HG02973 (cell line): ENCODE measurements at regions not wholly inside any gene's neighbourhood (a gene's known extent, or its start where the extent isn't known, plus 50 kb on each side); places are given as distances from the start of the nearest gene placed in this dataset.
"Not testable (repeated sequence)": the region's sequence is repeated elsewhere in the genome, so short reads cannot be mapped to it uniquely, and the experiment has no call there.

ENCODE experiments used
- ATAC-seq: cut with Tn5 transposase; IDR thresholded peaks from one replicate; pipeline ENCODE4 v1.9.1; 2021; ENCODE audit warnings: moderate library complexity; ENCODE audit not compliant: unreplicated experiment

DNA sequence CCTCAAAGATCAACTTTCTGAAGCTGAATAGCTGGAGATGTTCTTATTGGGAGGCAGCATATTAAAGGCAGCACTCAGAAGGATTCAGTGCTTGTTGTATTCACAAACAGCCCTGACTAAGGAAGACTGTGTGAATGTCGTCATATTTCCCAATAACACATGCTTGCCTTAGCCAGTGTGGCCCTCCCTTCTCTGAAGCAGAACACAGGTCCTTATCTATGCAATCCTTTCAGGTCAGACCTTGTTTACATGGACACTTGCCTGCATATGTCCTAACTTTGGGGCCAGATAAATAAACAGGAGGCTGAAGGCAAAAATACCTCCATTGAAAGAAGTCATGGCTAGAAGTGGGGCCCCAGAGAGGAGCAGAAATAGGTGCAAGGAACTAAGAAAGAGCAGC lies 97.2 kb downstream of the SLC4A3 start:
- ATAC-seq = no peak

DNA sequence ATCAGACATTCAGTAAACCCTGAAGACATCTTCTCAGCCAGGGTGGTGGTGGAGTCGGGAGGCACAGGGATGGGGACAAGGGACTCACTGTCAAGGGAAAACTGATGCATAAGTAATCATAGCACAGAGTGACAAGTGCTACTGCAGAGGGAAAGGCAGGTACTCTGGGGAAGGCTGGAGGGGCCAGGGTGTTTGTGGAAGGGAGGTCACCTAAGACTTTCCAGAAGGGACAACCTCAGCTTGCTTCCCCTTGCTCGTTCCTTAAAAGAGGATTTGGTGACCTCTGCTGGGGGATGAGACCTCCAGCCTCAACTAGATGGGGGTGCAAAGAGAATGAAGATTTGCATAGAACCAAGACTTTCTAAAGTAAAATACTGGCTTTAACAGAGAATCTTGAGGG lies 99.5 kb downstream of the SLC4A3 start:
- ATAC-seq = no peak

DNA sequence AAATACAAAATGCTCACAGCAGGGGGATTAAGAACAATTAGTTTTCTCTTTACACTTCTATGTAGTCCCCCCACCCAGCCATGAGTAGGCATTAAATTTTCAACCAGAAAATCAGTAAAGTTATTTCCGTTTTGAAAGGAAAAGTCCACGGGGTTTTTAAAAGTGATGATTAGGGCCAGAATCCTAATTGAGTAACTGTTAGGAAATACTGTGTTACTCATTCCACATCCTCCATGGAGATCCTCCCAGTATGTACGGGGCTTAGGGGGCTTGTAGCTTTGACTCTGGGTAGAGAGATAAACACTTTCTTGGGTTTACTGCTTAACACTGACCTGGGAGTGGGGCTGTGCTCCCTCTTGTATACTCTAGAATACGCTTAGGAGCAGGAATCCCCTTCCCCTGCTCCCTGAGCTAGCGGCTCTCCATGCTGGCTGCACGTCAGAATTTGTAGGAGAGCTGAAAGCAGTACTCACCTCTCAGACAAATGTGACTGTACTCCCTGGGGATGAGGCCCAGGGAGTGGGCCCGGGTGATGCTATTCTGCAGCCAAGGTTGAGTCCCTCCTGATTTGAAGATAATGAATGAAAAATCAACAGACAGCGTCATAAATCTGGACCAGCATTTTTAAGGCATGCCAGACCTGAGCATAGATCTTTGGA lies 100.5 kb downstream of the SLC4A3 start:
- no peak for ATAC-seq

DNA sequence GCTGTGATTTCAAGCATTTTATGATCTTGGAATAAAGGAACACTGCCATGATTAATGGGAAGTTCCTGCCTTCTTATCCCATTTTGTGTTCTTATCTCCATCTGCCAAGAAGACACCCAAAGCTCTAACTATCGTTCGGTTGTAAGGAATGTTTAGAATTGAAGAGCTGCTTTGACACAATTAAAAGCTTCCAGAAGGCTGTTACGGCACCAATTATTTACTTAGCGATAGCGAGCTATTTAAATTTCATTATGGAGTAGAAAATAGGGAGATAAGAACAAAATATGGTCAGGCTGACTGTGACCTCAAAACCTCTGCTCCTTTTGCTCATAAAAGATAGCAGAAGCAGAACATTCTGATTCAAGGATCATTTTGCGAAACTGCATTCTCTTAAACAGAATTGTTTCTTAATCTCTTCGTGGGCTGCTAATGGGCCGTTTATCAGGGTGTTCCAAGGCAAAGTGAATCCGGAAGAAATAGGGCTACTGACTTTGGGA lies 101.6 kb downstream of the SLC4A3 start:
- no peak for ATAC-seq

DNA sequence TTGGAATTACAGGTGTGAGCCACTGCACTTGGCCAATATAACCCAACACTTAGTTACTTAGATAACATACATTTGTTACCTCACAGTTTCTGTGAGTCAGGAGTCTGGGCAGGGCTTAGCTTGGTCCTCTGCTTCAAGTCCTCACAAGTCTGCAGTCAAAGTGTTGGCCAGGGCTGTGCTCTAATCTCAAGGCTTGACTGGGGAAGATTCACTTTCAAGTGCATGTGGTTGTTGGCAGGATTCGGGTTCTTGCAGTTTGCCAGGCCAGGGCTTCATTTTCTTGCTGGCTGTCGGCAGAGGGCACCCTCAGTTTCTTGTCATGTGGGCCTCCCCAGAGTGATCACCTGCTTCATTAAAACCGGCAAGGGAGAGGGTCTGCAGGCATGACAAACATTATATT lies 103.7 kb downstream of the SLC4A3 start:
- ATAC-seq = no peak

DNA sequence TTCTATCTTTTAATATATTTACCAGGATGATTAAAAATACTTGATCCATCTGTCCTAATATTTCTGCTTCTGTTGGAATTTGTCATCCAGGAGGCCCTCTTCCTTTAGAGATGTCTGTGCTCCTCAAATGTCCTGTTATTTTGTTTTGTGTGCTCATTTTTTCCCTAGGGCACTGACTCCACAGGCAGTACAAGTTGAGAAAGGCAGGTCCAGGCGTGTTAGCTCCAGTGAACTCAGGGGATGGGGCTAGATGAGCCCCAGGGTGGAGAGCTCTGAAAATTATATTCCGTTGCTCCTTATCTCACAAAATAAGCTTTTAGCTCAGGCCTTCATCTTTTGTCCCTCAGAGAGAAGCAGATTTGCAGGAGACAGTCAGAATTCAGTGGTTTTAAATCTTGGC lies 105.7 kb downstream of the SLC4A3 start:
- ATAC-seq = no peak

DNA sequence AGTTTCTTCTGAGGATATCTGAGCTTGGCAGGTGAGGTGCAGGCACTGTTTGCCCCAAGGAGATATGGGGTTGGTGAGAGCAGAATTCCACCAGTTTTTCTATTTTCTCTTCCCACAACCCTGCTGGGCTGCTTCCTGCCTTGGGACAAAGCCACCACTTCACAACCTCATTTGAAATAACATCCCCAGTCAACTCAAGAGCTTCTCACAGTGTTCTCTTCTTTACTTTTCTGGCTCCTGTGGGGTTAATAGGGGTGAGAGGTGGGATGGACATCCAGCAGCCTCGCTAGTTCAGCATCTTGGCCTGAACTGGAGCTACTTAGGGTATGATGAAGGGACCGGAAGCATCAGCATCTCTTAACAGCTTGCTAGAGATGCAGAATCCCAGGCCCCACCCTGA lies 106.3 kb downstream of the SLC4A3 start:
- ATAC-seq = no peak

DNA sequence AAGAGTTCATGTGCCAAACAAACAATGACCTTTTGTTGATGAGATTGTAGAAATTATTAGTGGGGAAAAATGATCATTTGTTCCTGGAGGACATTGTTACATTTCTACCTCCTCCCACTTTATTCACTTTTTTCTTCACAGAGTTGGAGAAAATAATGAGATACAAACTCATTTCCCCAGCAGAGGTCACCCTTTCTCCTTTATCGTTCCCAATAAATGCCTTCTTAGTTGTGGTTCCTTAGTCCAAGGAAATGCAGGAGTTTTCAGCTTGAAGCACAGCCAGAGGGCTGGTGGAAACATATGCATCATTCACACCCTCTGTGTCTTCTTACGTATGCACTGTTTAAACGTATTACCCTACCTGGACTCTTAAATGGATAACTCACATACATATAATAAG lies 108.8 kb downstream of the SLC4A3 start:
- no peak for ATAC-seq

DNA sequence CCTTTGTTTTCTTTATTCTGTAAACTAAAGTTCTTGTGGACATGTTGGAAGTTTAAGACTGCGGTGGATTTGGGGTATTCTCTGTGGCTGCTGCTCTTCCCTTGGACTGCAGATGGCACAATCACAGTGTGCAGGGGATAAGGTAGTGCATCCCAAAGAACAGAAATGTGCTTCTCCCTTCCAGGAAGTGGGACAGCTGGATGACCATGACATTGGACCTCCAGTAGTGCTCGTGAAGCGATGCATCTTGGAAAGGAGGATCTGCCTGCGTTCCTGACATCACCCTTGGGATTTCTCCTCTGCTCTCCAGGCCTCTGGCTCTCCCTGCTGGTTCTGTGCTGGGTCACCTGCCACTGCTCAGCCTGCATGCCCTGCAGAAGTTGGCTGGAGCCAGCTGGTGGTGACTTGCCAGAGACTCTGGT lies 109.9 kb downstream of the SLC4A3 start:
- ATAC-seq = no peak

DNA sequence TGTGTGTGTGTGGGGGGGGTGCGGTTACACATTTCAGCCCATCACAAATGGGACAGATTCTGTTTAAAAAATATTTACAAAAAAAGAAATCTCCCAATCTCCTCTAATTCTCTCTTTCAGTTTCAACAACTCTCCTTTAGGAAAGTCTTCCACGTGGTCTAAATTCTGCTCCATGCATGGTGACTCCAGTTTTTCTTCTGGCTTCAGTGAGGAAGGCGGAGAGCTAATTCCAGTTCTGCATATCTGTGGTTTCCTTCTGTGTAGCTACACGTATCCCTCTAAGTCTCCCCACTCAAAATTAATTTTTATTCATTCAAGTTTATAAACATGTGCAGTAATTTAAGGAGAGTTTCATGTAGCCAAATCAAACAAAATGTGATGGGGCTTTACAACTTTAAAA lies 111.6 kb downstream of the SLC4A3 start:
- no peak for ATAC-seq

DNA sequence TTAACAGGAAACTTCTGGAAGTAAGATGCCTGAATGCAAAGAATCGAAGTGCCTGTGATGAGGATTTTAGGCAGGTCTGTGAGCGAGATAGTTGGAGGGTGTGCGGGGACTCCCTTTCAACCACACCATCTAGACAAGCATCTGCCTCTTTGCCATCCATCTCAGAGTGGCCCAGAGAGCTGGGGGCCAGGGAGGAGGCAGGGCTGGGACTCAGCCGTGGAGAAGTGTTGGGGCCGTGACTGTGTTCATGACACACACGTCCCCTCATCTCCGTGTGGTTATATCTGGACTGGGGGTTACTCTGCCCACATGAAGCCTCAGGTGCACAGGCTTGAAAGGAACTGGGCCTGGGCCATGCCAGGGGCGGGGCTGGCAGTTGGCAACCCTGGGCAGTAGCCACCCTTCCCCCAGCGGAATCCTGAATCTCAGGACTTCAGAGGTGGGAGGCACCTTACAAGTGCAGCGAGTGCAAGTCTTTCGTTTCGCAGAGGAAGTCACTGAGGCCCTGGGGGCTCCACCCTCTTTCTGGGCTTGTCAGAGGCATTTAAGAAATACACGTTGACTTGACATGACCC lies 112.5 kb downstream of the SLC4A3 start:
- no peak for ATAC-seq

DNA sequence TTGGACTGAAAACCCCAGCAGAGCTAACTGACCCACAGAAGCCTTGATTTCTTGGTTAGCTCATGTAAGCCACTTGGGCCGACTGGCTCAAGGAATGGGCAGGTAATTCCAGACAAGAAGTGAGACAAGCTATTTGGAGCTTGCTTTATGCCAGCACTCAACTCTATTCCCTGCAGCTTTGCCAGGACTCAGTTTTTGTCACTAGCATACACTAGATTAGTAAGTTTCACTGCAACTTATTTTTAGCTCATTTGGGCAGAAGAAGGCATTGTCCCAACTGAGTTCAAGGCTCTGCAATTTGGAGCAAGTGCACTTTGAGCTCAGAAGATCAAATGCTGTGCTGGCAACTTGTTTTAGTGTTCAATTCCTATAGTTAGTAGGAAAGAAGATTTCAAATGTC lies 116.1 kb downstream of the SLC4A3 start:
- ATAC-seq = no peak

DNA sequence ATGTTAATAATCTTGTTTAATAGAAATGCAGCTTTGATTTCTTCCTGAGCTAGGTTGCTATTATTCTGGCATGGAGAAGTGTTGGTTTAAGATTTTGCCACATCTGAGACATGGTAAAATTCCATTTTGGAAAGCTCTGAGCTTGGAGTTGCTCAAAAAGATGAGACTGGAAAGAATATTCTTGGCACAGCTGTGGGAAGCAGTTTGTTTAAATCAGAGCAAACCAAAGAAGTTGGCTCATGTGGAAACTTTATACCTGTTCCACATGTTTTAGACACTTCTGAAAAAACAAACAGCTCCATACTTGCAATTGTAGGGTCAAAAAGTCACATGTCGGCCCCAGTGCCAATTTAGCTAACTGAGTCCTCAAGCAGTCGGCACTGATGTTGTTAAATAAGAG lies 116.6 kb downstream of the SLC4A3 start:
- ATAC-seq = no peak

DNA sequence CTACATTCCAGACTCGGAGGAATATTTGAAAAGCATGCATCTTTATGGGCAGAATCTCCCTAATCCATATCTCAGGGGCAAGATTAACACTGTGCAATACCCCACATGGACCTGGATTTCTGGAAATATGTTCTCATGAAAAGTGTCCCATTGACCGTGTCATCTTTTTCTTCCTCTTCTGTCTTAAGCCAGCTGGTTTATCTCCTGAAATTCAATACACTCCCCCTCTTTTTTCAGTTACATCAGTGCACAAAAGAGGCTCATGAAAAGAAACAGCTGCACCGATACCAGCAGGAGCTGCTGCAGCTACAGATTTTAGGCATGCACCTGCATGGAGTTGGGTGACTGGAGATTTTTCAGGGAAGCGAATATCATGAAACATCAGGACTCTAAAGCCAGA lies 117.2 kb downstream of the SLC4A3 start:
- no peak for ATAC-seq

DNA sequence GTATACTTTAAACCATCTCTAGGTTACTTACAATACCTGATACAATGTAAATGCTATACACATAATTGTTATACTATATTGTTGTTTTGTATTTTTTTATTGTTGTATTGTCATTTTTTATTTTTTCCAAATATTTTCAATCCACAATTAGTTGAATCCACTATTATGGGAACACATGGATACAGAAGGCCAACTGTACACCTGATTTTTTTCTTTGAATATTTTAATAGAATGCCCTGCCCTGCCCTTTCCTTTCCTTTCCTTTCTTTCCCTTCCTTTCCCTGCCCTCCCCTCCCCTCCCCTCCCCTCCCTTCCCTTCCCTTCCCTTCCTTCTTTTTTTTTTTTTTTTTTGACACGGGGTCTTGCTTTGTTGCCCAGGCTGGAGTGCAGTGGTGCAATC lies 120.2 kb downstream of the SLC4A3 start:
- ATAC-seq = no peak

DNA sequence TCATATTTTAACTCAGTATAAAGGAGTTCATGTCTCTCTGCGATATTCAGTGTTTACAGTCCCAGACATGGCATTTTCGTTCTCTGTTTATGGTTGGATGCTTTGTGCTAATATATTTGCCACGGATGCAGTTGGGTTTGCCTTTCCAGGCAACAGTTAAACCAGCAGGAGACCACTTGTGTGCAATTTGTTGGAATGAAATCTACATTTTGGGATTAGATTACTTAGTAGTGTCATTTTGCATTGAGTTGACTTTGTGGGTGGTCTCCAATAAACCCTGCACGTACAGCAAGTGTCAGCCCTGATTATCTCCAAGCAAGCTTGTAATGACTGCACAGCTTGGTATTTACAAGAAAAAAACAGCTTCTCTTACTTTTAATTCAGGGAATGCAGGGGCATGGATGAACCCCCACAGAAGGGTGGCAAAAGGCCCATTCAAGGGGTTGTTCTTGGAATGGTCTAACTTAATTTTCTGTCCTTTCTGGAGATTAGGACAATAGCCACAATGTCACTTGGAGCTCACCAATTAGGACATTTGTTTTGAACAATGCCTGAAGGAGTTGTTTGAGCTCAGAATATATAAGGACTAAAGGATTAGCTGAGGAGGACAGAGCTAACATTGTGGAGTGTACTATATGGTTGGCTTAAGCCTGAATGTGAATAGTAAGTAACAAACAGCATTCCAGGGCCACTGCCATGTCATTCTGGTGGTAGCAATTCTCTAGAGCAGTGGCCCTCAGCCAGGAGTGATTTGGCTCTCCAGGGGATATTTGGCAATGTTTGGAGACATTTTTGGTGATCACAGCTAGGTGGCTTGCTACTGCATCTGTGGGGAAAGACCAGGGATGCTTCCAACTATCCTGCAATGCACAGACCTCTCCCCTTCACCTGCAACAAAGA lies 121.5 kb downstream of the SLC4A3 start:
- no peak for ATAC-seq

DNA sequence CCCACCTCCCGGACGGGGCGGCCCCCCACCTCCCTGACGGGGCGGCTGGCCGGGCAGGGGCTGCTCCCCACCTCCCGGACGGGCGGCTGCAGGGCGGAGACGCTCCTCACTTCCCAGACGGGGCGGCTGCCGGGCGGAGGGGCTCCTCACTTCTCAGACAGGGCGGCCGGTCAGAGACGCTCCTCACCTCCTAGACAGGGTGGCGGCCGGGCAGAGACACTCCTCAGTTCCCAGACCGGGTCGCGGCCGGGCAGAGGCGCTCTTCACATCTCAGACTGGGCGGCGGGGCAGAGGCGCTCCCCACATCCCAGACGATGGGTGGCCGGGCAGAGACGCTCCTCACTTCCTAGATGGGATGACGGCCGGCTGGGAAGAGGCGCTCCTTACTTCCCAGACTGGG lies 123.7 kb downstream of the SLC4A3 start:
- not testable (repeated sequence) for ATAC-seq

DNA sequence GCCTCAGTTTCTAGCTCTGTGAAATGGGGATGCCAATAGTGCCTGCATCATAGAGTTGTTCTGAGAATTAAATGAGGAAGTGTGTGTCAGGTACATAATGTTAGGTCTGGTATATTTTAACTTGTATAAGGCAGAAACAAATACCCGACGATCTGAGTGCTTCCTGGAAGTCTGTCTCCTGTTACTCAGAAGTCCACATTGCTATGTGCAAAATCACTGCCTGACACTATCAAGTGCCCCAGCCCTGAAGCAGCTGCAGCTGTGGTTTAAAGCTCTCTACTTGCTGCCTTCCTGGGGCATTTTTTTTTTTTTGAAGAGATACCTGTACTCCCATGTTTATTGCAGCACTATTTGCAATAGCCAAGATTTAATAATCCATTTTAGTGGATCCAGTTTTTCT lies 125.3 kb downstream of the SLC4A3 start:
- no peak for ATAC-seq

DNA sequence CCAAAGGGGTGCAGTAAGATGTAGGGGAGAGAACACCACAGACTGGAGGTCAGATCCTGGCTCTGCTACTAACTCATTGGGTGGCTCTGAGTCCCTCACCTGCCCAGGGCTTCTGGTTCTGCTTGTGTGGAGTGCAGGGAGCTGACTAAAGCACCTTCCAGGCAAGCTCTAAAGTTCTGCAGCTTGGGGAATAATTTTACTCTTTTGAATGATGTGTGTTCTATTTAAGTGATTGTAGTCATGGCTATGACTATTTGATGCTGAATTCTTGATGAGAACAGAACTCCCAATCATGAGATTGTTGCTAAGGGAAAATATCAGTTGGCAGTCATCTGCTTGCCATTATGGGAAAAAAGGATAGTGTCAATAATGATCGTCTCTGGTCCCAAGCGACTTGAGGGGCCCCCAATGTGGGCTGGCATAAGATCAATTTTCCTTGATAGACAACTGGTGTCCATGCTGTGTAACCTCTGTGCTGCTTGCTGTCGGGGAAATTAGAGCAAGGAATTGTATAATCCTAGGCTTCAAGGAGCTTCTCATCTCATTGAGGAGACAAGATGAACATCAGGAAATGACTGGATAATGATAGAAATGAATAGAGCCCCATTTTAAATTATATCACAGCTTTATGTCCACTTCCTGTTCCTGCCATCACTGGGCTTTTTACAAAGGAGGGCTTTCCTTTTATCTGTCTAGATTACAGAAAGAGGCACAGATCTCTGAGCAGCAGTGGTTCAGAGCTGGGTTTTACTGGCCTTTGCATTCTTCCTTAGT lies 131.7 kb downstream of the SLC4A3 start:
- ATAC-seq = no peak

DNA sequence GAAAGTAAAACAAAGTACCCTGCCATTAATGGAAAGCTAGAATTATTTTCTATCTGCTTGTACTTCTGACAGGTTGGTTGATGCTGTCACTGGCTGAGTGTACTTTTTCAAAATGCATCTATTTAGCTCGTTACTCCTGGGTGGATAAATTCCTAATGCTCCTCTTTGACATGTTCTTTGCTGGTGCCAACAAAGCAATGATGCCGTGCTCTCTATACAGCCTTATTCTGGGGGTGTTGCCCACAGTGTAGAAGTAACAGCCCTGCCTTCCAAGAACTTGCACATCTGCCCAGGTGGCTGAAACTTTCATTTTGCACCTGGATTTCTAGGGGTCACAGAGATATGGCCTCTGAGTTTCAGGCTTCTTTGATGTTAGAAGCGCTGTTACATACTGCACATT lies 132.4 kb downstream of the SLC4A3 start:
- ATAC-seq = no peak

DNA sequence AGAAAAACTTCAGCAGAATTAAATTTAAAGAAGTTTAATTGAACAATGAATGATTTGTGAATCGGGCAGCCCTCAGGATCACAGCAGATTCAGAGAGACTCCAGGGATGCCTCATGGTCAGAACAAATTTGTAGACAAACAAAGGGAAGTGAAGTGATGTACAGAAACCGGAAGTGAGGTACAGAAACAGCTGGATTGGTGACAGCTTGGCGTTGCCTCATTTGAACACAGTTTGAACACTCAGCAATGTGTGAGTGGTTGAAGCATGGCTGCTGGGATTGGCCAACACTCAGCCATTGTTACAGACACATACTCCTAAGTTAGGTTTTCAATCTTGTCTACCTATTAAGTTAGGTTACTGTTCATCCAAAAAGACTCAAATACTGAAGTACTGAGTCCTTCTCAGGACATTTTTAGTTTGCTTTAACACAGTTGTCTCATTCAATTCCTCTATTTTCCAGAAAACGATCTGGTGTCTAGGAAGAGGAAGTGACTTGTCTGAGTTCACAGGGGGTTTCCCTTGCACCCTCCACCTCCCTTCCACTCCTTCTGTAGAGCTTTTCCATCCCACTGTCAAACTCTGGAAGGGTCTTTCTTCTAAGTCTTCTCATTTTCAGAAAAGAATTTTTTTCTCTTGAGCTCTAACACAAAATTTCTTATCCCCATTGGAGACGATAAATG lies 137.9 kb downstream of the SLC4A3 start:
- ATAC-seq = no peak
